HG02852 (cell line): ENCODE measurements at regions not wholly inside any gene's neighbourhood (a gene's known extent, or its start where the extent isn't known, plus 50 kb on each side); places are given as distances from the start of the nearest gene placed in this dataset.

Experiments used
- ATAC-seq: cut with Tn5 transposase; IDR thresholded peaks from one replicate; pipeline ENCODE4 v1.9.1; 2021; ENCODE audit warnings: mild to moderate bottlenecking, moderate library complexity; ENCODE audit not compliant: unreplicated experiment

DNA sequence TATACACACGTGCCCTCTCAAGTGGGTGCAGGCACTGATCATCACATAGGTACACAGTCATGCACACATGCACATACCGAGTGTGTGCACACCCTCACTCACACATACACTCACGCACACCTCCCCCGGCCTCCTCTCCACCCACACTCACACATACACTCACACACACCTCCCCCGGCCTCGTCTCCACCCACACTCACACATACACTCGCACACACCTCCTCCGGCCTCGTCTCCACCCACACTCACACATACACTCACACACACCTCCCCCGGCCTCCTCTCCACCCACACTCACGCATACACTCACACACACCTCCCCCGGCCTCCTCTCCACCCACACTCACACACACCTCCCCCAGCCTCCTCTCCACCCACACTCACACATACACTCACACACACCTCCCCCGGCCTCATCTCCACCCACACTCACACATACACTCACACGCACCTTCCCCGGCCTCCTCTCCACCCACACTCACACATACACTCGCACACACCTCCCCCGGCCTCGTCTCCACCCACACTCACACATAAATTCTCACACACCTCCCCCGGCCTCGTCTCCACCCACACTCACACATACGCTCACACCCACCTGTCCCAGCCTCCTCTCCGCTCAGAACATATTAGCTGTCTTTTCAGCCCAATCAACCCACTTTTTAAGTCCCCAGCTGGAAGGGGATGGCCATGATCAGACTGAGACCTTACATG lies 105.2 kb upstream of the VSTM2B start:
- ATAC-seq = no peak

DNA sequence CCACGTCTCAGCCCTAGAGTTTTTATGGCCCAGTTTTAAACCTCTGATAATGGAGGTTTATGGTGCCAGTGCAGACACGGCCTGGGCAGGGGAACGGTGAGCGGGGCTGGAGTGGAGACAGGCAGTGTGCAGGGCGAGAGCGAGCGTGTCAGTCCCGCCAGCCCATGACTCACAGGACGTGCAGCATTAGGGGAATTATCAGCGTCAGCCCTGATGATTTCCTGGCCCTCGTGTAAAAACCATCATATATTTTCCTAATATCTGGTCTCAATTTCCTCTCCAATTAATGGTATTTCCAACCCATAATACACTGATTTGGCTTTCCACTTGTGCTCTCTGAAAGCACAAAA lies 104.6 kb upstream of the VSTM2B start:
- ATAC-seq = no peak

DNA sequence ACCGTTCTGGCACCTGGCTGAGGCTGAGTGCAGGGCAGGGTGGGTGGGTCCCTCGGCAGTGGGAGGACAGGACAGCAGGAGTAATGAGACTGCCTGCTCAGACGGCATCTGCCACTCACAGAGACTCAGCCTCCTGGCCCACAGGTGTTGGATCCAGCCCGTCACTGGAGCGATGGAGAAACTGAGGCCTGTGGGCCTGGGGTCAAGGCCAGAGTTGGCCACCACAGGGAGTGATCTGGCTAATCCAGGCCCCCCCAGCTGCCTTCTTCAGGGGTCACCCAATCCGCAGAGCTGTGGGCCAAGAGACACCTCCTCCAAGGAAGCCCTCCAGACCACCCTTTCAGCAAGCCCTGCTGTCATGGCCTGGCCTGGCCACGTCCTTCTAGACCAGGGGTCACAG lies 103.7 kb upstream of the VSTM2B start:
- no peak for ATAC-seq

DNA sequence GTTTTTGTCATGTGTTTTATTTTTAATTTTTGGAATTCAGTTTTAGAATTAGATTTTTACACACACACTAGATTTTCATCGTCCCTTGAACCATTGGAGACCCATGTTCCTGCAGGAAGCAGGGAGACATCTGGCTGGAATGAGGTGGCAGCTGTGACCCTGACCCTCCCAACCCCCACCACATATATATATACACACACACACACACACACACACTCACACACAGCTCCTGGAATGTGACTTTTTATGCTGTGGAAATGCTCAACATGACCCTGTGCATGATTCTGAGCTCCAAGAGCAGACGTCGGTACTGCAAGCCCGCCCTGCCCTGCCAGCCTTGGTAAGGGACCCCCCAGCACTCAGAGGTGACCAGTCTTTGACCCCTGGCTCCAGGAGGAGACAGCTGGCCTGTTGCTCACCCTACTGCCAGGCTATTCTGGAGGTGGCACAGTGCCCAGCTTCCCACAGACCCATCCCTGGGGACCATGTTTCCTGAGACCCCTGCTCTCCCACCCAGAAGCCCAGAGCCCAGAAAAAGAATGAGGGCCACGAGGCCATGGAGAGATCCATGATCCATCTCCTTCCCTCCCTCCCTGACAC lies 103.2 kb upstream of the VSTM2B start:
- no peak for ATAC-seq

DNA sequence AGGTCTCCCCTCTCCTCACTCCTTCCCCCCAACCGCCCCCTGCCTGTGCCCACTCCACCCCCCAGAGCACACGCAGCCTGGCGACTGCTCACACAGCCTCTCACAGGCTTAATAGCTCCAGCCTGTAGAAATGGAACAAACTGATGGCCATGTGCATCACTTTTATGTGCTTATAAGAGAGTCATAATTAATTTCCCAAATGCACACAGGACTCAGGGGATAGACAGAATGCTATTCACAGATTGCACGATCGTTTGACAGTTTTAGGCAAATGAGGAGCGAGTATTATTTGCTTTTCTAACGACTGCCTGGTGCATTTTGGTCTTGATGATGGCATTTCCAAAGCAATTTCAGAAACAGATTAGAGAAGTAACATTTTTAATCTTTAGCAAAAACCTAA lies 97.7 kb upstream of the VSTM2B start:
- ATAC-seq = no peak

DNA sequence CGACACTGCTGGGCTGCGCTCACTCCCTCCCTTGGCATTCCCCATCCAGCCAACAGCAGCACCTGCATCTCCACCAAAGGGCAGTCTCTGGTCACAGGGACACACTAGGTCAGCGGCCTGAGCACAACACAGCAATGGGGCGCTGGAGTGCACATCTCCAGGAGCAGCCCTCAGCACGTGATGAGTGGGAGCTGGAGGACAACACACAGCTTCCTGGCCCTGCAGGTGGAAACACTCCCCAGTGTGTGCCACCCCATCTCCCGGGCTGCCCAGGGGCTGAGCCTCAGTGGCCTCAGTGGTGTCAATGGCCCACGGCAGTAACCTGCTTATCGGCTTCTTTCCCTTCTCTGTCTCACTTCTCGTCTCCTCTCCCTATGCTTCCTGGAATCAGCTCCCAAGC lies 96.8 kb upstream of the VSTM2B start:
- no peak for ATAC-seq

DNA sequence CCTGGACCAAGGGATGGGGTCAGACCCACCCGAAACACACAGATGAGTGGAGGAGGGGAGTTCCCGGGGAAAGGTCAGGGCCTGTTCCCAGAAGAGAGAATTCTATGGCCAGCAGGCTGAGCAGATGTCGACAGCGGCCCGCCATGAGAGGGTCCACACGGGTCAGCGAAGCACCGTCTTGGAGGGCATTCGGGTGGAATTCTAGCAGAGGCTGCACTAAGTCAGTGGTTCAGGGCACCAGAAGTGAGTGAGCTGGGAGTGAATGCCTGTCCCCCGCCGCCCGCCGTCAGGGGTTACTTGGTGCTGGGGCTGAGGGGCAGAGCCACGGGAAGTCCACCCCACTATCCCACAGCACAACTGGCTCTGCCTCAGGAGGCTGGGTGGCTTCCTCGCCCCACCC lies 96.2 kb upstream of the VSTM2B start:
- ATAC-seq = no peak

DNA sequence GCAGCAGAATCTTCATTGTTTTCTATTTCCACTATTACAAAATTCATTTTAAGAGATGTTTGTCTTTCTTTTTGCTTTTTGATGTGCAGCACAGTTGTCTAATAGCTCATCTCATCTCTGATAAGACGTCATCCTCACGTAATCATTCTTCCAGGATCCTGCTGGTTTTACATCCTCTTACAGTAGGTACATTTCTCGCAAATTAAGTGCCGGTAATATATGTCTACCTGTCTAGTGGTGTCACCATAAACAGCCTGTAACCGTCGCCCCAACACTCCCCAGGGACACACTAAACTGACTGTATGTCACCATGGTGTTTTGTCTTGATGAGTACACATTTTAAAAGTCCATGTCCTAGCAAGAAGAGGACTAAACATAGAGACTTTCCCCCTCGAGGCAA lies 94.5 kb upstream of the VSTM2B start:
- ATAC-seq = no peak

DNA sequence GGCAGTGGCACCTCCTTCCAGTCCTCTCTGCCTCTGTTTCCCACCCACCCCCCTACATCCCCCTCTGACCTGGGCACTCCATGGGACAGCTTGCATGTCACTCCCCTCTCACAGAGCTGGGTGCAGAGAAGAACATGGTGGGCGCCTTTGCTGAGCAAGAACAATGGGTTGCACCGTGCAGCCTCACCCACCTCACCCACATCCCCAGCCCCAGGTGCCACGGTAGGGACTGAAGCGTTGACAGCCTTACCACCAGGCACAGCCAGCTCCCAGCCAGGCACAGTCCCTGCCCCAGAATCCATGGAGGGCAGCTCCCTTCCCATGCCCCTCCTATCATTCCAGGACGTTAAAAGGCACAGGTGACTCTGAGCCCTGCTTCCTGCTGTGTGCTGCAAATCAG lies 93.1 kb upstream of the VSTM2B start:
- ATAC-seq = no peak

DNA sequence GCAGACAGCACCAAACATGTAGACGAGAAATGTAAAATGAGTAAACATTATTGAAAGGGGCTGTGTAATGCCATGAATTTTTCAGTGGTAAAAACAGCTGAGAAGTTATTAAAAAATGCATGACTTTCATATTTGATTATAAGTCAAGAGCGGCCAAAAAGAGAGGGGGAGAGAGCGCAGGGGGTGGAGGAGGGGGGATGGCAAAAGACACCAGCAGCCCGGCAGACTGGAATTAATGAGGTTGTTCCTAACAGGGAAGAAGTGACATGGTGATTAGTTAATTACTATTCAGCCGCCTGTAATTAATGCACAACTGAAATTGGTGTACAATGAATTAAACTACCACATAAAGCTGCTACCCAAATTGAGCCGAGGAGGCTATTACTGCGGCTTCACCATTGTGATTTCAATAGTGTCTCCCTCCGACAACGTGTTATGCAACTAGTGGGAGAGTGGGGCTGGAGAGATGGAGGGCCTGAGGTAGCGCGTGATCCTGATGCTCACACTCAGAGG lies 89.1 kb upstream of the VSTM2B start:
- ATAC-seq = no peak

DNA sequence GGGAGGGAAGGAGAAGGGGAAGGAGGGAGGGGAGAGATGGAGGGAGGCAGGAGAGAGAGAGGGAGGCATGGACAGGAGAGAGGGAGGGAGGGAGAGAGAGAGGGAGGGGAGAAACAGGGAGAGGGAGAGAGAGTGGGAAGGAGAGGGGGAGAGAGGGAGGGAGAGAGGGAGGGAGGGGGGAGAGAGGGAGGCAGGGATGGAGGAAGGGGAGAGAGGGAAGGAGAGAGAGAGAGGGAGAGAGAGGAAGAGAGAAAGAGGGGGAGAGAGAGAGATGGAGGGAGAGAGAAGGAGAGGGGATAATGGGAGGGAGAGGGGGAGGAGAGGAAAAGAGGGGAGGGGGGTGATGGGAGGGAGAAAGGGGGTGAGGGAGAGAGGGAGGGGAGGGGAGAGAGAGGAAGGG lies 86.8 kb upstream of the VSTM2B start:
- no peak for ATAC-seq

DNA sequence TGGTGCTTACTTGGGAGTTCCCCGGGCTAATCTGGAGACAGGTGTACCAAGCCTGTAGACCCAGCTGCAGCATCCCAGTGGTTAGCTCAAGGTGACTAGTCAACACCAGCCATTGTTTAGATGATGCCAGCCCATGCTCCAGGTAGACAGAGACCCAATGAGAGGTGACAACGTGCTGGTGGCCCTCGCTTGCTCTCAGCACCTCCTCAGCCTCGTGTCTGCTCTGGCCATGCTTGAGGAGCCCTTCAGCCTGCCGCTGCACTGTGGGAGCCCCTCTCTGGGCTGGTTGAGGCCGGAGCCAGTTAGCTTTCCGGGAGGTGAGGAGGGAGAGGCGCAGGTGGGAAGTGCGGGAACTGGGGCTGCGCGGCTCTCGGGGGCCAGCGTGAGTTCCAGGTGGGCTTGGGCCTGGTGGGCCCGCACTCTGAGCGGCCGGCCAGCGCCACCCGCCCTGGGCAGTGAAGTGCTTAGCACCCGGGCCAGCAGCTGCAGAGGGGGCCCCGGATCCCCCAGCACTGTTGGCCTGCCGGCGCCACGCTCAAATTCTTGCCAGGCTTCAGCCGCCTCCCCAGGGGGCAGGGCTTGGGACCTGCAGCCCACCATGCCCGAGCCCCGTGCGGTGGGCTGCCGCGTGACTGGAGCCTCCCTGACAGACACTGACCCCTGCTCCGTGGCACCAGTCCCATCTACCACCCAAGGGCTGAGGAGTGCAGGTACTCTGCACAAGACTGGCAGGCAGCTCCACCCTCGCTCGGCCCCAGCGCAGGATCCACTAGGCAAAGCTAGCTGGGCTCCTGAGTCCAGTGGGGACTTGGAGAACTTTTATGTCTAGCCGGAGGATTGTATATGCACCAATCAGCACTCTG lies 85.9 kb upstream of the VSTM2B start:
- no peak for ATAC-seq

DNA sequence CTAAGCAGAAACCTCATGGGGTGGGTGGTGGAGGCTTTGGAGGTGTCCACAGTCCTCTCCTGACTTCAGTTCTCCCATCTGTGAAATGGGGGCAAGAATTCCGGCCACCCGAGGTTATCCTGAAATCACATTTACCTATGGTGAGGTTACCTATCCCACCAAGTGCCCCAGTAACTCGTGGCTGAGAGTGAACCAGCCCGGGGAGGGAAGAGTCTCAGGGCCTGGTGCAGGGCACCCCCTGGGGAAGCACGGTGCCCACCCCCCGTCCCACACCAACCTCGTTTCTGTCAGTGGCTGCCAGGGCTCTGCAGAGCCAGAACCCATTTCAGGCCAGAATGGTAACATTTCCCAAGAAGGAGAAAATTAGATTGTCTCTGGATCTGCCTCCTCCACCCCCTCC lies 83.7 kb upstream of the VSTM2B start:
- ATAC-seq = no peak

DNA sequence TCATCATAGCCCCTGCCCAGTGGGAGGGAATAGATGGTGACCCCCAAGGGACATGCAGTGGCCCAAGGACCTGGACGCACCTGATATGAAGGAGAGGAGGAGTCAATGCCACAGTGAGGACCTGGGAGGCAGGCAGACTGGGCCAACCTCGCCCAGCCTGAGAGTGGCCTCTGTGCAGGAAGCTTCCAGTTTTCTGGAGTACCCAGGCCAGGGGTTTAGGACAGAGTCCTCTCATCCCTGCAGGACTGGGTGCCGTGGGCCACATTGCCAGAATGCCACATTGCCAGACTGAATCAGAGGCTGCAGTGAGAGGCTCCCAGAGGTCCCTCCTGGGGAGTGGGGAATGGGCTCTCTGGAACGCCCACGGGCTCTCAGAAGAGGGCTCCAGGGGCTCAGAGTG lies 82.9 kb upstream of the VSTM2B start:
- no peak for ATAC-seq

DNA sequence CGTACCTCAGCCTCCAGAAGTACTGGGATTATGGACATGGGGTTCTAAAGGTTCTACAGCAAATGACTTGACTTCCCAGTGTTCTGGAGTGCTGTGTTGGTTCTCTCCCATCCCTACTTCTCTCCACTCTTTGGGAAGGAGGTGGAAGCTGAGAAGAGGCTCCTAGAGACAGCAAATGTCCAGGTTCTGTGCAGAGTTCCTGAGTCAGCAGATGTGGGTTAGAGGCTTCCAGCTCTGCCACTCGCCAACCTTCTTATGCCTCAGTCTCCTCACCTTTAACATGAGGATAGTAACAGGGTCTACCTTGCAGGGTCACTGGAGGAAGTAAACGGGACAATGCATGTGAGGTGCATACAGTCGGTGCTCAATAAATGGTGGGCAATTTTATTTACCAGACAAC lies 80.5 kb upstream of the VSTM2B start:
- ATAC-seq = no peak

DNA sequence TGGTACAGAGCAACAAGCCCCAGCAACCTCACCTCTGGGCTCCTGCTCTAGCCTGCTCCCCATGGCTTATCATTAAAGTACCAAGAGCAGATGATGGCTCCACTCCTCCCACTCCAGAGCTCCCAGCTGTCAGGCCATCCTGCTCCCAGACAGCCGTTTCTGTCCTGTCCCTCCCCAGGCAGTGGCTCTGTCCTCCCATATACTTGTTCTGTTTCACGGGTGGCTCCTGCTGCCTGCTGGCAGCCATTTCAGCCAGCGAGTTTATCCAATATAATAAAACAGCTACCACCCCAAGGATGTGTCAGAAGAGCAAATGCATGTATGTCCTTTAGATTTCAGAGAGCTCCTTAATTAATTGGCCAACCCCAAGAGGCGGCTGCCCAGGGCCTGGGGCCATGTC lies 79.4 kb upstream of the VSTM2B start:
- no peak for ATAC-seq

DNA sequence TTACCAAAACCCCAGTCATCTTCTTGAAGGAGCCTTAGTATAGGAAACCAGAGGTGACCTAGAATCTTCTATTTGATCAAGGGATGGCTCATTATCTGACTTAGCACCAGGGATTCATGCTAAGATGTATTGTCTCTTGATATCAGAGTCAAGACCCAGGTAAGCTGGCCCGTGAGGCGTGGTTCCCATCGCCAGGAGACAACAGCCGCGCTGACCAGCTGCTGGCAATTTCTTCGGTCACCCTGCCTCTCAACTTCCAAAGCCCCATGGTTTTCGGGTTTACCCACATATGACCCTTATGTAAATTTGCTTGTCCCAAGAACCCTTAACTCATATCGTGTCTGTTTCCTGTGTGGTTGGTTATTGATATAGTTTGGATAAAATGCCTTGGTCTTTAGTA lies 77.7 kb upstream of the VSTM2B start:
- ATAC-seq = no peak

DNA sequence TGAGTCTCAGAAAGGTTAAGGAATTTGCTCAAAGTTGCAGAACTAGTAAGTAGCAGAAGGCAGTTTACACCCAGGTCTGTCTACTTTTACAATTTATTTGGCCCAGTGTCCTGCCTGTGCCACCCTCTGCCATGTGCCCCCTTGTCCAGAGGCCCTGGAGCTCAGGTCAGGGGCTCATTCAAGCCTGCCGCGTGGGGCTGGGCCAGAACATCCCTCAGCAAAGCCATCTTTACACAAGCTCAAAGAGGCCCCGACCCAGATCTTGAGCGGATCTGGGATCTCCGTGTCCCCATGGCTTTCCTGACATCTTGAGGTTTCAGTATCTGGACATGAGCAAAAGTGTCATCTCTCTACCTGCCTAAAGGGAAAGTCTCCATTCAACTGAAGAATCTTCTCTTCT lies 76.4 kb upstream of the VSTM2B start:
- no peak for ATAC-seq

DNA sequence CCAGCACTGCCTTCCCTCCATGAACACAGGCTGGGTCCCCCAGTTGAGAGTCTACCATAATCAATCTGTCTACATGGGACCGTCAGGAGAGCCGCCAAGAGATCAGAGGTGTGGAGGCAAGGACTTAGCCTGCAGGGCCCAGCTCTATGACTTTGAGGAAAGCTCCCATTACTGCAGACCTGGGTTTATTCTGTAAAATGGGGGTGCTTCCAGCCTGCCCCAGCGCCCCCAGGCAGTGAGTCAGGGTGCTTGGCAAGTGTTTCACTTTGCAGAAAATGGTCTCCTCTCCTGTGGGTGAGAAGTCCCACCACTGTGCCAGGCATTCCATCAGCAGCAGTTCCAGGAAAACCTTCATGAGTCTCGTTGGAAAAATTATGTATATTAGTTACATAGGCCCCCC lies 75.5 kb upstream of the VSTM2B start:
- ATAC-seq = no peak

DNA sequence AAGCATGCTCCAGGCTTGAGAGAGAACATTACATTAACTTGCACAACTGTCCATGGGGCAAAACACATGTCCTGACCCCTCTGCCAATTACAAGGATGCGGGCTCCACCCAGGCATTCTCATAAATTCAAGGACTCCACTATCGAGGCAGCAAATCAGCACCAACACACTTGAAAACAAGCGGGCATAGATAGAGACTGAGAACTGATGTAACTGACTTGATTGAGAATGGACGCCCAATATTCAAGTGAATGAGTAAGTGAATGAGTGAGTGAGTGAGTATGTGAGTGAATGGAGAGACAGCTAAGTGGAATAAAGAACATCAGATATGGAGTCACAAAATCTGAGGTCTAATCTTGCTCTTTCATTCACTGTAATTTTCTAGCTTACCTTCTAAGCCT lies 75.0 kb upstream of the VSTM2B start:
- no peak for ATAC-seq

DNA sequence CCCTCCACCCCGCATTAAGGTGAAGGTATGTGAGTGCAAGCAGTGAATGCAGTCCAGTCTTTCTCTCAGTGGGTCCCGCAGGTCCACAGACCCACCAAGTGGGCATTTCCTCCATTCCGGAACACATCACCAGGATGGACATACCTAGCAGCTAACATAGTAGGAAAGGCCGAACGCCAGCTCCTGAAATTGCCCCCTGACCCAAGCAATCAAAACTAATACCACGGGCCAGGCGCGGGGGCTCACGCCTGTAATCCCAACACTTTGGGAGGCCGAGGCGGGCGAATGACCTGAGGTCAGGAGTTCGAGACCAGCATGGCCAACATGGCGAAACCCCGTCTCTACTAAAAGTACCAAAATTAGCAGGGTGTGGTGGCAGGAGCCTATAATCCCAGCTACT lies 71.7 kb upstream of the VSTM2B start:
- no peak for ATAC-seq

DNA sequence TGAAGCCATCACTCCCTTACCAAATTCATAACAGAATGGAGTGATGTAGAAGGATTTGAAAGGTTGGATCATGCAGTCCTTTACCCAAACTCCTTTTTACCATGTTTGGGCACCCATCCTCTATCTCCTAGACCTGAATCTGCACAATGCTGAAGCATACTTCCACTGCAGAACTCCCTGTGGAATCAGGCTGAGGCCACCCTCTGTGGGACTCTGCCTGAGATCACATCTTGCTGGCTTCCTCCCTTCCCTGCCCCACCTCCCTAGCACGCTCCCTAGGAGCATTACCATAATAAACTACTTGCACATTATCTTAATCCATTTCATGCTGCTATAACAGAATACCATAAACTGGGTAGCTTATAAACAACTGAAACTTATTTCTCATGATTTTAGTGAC lies 68.4 kb upstream of the VSTM2B start:
- ATAC-seq = no peak
